GM21825 (cell line): ENCODE measurements at regions not wholly inside any gene's neighbourhood (a gene's known extent, or its start where the extent isn't known, plus 50 kb on each side); places are given as distances from the start of the nearest gene placed in this dataset.
"Not testable (repeated sequence)": the region's sequence is repeated elsewhere in the genome, so short reads cannot be mapped to it uniquely, and the experiment has no call there.

ENCODE experiments used
- ATAC-seq: cut with Tn5 transposase; IDR thresholded peaks from one replicate; pipeline ENCODE4 v1.9.1; 2021; ENCODE audit warnings: mild to moderate bottlenecking, moderate library complexity; ENCODE audit not compliant: unreplicated experiment

GRCh38 chr4:130044788-130045531 lies 949.0 kb downstream of the C4orf33 start:
- ATAC-seq = no peak

DNA sequence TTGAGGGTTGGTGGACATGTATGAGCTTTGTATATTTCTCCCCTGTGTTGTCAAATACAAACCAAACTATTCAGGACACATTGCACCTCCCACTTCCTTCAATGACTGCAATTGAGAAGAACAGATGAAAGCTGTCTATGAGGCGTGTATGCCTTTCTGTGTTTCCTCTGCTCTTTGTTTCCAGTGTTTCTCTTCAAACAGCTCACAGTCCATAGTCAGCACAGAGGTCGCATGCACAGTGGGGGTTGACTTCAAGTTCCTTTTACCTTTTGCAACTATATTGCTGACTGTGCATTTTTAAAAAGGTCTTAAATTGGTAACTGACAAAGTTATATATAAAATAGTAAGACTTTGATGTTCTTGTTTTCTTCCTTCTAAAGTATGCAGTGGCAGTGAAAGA lies 957.8 kb downstream of the C4orf33 start:
- ATAC-seq = no peak

GRCh38 chr4:130054908-130055307 lies 959.0 kb downstream of the C4orf33 start:
- ATAC-seq = no peak

- no peak for ATAC-seq
Observed at GRCh38 chr4:130056286-130056685, 960.3 kb downstream of the C4orf33 start.

GRCh38 chr4:130064471-130064870 lies 968.5 kb downstream of the C4orf33 start:
- ATAC-seq = no peak

DNA sequence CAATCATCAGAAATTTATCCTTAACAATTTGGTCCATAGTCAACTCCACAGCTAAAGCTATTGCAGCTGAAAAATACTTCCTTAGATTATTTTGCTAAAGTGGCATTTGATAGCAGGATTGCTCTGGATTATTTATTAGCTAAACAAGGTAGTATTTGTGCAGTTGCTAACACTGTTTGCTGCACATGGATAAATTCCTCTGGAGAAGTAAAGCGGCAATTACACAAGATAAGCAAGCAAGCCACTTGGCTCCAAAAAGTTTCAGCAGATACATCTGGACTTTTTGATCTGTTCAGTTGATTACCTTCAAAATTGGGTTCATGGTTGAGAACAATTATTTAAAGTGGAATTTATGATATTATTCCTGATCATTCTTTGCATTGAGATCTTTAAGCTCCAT lies 971.5 kb downstream of the C4orf33 start:
- ATAC-seq = no peak

DNA sequence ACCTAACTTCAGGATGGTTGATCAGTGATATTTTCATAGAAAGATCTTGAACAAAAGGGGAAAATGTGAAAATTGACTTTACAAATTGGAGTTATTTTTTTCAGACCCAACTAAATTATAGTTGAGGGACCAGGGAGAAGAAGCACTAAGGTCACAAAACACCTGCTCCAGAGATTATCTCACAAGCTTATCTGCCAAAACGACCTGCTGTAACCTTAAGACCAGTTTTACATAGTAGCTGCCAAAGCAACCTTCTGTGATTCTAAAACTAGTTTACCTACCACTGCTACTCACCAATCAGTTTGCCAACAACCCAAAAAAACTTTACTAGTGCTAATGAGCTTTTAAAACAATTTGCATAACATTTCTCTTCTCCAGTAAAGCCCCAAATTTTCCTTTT lies 972.1 kb downstream of the C4orf33 start:
- no peak for ATAC-seq

DNA sequence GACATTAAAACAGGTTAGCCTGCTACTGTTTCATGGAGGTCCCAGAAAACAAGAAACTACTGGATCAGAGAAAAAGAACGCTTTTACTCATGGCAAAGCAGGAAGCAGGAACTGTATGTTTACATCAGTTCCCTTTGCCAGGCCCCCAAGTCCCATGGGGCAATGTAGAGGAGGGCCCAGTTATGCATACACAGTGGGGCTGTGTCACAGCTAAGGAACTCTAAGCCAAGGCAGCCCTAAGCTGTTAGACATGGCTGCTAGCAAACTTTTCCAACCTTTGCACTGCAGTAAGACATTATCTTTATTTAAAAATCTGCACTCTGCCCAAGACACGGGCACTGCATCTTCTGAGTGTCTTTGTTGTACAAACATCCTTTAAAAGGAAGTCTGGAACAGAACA lies 975.8 kb downstream of the C4orf33 start:
- ATAC-seq = no peak

DNA sequence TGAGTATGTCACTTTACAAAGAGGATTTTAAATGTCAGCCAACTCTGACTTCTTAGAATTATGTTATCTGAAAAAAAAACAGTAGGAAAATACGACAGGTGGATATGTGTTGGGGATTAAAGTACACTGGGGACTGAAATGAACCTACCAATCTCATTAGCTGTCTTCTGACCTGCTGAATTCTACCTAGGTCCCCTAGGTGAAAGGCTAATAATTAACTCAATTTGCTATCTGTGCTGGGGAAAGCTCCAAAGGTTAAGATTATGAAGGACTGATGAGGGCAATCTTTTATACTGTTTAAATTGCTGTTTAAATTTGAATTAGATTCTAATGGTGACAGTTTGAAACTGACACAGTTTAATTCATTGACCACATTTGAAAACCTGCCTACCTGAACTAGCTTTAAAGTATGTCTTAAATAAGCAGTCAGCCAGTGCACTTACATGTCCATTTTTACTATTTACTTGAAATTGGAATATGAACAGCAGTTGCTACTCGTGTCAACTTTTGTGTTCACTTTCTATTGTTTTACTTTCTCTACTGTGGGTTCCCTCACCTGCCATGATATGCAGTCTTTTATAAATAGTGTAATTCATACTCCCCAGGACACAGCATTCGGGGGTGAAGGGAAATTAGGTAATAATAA lies 977.3 kb downstream of the C4orf33 start:
- no peak for ATAC-seq

DNA sequence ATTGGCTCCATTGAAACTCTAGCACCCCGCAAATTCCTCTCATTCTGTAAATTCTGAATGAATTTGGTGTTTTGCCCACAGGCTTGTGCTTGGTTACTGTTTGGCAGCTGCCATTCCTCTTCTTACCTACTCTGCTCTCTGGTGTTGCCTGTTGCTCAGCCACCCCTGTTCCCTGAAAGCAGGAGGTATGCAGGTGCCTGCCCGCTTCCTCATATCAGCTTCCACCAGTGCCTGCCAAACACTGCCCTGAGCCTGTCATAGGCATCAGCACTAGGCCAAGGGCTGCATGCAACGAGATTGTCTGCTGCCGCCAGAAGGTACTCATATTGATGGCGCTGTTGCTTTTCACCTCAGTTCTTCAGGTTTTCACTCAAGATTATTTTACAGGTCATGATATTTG lies 978.1 kb downstream of the C4orf33 start:
- no peak for ATAC-seq

- no peak for ATAC-seq
Observed at GRCh38 chr4:130077275-130077674, 981.3 kb downstream of the C4orf33 start.

DNA sequence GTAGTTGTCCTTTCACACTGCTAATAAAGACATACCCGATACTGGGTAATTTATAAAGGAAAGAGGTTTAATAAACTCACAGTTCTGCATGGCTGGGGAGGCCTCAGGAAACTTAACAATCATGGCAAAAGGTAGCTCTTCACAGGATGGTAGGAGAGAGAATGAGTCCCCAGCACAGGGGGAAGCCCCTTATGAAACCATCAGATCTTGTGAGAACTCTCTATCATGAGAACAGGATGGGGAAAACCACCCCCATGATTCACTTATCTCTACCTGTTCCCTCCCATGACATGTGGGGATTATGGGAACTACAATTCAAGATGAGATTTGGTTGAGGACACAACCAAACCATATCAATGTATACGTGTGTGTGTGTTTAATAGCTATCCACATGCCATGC lies 983.1 kb downstream of the C4orf33 start:
- ATAC-seq = not testable (repeated sequence)

DNA sequence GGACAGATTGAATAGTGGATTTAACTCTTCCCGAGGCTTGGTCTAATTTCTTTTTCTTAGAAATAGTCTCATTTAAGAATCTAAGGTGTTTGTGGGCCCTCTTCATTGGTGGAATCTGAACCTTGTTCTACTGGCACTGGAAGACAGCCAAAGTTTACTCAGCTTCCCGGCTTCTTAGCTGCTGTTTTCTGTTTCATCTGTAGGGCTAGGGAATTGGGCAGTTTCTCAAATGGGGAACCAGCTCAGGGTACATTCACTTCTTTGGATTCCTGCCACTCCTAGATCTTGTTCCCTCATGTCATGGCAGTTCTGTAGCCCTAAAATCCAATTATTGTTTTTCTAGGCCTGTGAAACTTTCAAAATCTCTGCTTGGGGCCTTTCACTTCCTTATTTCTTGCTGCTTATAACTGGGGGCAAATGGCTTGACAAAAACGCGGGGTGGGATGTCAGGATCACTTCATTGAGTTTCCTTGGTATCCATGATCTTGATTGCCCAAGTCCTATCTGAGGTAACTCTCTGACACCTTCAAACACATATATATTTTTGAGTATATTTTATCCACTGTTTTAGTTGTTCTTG lies 985.0 kb downstream of the C4orf33 start:
- no peak for ATAC-seq

GRCh38 chr4:130090427-130090826 lies 994.5 kb downstream of the C4orf33 start:
- no peak for ATAC-seq

DNA sequence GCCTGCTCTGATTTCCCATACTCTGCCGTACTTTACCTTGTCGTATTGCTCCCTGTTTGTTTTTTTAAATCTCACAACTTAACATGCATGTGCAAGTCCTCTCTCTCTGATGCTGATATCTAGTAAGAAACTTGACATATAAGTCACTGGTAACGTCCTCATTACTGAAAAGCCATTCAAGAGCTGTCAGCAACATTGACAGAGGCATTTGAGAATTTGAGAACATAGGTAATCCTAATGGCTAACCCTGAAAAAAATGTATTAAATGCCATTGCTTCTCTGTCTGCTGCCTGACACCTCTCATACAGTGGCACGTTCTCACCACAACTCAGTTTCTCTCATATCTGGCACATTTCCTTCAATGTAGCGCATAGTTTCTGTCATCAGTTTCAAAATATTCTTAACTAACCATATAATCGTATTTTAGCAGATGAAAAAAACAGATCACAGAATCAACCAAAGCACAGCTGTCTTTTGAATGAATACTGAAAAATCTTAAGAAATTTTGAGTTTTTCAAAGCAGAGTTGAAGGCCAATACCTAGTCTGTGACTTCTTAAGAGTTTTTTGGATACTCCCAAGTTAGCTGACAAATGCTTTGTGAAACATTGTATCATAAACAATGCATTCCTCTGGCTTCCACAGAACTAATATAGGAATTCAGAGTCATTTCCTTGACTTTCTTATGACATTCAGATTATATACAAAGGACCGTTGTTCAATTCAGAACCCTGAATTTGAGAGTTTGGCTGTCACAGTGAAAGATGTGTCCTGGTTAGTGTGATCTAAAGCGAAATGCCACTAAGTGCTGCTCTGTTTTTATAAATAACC lies 996.4 kb downstream of the C4orf33 start:
- ATAC-seq = no peak

GRCh38 chr4:130099105-130099504 lies 1003.2 kb downstream of the C4orf33 start:
- ATAC-seq = no peak

DNA sequence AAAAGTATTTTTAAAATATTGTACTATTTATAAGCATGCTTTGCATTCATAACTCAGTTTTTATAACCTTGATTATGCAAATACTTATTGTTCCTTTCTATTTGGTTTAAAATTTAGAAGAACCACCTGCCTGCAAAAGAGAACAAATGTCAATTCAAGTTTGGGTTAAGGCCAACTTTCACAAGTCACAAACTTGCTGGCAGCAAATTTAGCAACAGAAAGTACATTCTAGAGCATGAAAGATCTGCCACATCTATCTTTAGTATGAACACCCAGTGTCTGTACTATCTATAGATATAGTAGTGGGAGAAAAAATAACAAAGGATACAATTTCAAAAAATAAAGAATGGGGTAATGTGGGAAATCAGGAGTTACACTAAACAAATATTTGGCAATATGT lies 1014.2 kb downstream of the C4orf33 start:
- ATAC-seq = no peak

GRCh38 chr4:130110770-130111169 lies 1014.8 kb downstream of the C4orf33 start:
- no peak for ATAC-seq

GRCh38 chr4:130124066-130124465 lies 1028.1 kb downstream of the C4orf33 start:
- no peak for ATAC-seq

GRCh38 chr4:130125467-130125866 lies 1029.5 kb downstream of the C4orf33 start:
- ATAC-seq = no peak

DNA sequence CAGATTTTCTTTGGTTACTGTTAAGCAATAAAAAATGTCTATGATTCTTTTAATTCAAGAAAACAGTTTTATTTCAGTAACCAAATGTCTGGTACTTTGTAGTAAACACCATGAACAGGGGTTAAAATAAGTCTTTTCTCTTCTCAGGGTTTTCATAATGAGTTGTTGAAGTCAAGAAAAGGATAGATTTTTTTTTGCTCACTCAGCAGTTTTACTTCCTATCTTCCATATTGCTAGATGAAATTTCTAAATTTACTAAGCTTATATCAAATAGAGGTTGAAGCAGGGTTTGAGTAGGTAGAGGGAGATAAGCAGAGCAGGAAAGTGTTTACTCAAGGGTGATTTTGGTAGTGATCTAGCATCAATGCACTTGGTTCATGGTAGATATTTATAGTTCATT lies 1031.3 kb downstream of the C4orf33 start:
- ATAC-seq = no peak
